ENCODE measurements at regions not wholly inside any gene's neighbourhood (a gene's known extent, or its start where the extent isn't known, plus 50 kb on each side); places are given as distances from the start of the nearest gene placed in this dataset.
A peak's percentile ranks its signal among the peaks of the same experiment; 100 is the strongest.

DNA sequence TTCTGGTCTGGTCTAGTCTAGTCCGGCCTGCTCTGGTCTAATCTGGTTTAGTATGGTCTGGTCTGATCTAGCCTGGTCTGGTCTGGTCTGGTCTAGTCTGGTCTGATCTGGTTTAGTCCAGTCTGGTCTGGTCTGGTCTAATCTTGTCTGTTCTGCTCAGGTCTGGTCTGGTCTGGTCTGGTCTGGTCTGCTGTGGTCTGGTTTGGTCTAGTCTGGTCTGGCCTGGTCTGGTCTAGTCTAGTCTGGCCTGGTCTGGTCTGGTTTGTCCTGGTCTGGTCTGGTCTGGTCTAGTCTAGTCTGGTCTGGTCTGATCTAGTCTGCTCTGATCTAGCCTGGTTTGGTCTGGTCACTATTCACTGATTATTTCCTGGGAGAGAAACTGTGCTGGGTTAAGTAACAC is 84.1 kb upstream of the PRR23E start:
- no peak for DNase-seq (ENCODE audit: low spot score)

DNA sequence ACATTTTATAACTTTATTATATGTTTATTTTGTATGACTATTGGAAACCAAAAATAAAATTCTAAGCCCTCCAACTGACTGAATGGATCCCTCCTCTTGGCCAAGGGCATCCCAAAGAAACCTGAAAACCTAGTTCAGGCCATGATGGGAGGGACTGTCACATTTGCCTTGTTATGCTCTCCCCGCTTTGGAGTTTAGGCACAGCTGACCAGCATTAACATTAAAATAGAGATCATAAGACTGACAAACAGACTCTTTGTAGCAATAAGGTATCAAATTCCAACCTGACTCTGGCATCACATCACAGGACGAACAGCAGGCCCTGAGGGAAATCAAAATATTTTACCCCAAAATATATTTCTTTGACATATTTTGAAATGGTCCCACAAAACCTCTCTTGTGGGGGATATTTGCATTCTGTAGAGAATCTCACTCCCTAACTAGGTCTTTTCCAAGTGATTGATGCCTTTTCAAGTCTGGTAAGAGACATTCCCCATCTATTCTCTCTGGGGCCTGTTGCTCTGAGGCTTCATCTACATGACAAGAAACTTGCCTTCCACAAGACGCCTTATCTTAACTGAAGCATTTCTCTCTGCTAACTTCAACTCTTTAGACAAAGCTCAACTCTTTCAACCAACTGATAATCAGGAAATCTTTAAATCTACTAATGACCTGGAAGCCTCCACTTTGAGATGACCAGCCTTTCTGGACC is 81.8 kb upstream of the PRR23E start:
- DNase-seq (ENCODE audit: low spot score): no peak

DNA sequence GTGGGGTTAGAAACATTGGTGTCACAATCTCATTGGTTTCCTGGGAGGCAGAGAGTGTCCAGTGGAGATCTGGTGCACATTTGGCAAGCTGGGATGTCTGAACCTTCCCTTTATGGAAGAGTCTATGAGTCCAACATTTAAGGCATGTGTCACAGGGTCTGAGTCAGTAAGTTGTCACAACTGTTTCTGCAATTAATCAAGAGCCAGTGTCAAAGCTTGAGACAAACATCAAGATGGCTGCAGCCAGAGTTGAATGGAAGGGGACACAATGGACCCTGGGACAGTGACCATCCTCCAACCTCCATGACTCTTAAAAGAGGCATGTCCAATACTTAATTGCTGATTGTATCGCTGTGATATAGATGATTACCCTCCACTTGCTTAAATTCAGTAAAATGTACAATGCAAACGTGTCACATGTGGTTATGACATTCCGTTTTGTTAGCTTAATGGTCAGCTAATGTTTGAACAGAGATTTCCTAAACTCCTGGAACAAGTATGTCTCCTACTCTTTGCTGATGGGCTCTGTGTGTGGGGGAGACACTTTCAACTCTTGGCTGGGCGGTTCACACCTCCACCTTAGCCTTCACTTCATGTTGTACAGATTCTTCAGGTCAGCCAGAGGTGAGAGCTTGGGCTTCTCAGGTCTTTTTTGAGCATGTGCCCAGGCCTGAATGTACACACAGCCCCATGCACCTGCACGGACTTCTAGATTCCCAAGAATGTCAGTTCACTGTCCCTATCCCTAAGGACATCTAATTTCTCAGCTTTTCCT is 79.9 kb upstream of the PRR23E start:
- no peak for DNase-seq (ENCODE audit: low spot score)

DNA sequence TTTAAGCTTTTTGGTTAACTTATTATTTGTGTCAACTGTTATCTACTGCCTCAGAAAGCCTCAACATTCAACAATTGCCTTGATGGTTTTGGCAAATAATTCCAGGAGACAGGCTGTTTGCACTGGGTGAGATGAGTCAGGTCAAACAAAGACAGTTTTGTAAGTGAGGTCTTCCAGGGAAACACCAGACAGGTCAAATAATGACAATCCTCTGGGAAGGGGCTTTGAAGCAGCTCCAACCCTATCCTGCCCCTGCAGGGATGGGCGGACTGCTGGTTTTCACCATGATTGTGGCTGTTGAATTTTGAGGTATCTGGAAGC is 79.4 kb upstream of the PRR23E start:
- no peak for DNase-seq (ENCODE audit: low spot score)

DNA sequence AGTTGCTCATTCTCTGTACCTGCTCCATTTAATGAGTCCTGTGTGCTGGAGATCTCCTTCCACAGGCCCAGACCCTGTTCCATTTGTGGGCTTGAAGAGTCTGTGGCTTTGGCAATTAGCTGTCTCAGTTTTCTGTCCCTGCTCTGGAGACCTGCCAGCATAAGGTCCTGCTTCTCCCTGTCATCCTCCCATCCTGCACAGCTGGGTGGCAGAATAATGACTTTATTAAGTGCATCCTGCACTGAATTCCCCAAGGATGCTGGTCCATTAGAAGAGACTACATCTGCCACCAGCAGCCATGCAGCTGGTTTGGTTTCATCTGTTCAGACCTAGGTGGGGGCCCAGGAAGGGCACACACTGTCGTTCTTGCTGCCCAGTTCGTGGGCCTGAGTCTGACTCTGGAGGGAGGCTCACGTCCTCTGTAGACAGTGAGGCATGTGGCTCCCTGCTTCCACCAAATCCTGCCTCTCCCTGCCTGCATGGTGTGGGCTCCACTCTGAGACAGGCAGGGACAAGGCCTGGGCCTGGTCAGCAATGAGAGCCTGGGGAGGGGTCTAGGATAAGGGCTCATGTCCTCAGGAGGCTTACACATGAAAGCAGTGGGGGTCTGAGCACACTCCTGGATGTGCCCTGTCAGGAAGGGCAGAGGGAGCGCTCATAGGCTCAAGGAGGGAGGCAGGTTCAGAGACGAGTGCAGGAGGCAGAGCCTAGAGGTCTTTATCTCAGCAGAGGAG is 78.4 kb upstream of the PRR23E start:
- no peak for DNase-seq (ENCODE audit: low spot score)

DNA sequence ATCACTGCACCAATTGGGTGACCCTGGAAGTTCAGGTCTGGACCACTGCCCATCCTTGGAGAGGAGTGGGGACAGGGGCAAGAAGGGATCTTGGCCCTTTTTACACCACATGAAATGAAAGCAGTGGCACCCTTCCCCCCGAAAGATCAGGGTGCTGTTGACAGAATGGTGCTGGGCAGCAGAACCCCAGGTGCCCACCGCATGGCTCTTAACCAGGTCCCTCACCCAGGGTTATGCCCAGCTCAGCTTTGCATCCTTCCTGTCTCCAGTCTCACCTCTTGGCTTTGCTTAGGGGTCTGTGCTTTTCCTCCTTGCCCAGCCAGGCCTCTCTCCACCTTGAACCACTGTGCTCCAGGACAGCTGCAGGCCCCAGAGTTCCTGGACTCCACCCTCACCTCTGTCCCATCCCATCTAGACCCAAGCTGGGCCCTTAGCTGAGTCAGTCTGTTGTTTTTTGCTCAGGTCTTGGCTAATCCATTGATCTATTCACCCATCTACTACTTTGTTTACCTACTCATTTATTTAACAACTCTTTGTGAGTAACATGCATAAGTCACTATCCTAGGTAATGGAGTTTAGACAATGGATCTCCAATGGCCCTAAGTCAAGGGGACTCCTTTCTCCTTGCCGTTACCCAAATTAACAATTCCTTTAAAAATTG is 77.1 kb upstream of the PRR23E start:
- DNase-seq (ENCODE audit: low spot score): no peak

DNA sequence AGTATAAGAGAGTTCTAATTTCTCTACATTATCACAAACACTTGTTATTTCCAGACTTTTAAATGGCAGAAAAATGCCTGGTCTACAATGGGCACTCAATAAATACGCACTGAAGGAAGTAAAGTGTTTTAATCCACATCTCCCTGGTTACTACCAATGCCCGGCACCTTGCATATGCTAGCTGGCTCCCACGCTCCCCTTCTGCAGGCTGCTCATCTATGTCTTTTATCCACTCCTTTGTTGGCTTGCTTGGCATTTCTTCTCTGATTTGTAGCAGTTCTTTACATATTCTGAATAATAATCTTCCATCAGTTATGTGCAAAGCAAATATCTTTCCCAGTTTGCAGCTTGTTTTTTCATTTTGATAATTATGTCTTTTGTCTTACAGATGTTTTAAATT is 74.6 kb upstream of the PRR23E start:
- no peak for DNase-seq (ENCODE audit: low spot score)

DNA sequence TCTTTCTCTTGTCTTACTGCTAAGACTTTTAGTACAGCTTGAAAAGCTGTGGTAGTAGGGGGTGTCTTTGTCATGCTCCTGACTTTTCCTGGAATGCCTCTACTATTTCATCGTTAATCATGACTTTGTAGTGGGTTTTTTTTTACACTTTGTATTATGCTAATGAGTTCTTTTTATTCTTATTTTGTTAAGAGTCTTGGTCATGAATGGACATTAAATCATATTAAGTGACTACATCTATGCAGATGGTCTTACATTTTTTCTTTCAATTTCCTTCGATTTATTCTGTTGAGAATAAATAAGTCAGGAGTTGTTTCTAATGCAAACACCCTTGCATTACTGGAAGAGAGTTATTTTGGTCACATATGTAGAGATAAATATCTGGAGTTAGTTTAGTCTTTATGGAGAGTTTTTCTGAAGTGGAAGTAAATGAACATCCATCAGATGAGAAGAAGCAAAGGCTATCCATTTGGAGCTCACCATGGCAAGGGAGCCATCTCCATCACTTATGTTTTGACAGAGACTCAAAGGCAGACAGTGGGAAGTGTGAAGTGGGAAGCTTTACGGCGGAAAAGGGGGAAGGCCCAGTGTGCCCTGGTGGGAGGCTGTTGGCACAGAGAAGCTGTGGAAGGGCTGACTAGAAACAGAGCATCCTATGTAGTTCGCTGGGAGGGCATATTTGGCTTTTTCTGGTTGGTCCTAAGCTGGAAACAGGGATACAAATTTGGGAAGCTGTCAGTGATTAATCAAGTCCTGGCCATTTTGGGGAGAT is 73.1 kb upstream of the PRR23E start:
- no peak for DNase-seq (ENCODE audit: low spot score)

DNA sequence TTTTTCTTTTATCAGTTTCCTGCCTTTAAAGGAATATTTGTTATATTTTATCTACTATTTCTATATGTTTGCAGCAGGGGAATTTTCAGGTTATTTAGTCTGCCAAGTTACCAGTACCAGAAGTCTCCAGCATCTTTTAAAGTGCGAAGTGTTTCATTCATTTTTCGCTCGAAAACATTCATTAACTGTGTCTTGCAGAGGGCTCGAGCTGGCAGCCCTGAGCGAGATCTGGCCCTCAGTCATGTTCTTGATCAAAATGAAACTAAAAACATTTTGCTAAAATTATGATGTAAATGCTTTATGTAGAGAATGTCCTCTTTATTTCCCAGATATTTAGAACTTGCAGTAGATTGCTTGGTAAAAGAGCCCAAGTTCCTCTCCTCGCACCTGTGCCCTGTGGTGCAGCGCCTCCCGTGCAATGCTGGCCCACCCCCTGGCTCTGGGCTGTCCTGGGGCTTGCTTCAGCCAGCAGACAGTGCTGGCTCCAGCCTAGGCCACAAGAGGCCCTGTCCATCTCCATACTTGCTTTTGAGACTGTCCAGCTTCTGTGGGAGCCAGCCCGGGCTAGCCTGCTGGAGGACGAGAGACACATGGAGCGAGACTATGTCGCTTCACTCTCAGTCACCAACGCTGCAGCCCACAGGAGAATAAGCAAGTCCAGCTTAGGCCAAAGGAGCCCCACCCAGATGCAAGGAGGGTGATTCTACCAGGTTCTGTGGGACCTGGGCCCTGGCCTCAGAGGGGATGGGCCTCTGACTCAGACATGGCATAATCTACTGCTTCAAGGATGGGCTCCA is 71.9 kb upstream of the PRR23E start:
- no peak for DNase-seq (ENCODE audit: low spot score)

DNA sequence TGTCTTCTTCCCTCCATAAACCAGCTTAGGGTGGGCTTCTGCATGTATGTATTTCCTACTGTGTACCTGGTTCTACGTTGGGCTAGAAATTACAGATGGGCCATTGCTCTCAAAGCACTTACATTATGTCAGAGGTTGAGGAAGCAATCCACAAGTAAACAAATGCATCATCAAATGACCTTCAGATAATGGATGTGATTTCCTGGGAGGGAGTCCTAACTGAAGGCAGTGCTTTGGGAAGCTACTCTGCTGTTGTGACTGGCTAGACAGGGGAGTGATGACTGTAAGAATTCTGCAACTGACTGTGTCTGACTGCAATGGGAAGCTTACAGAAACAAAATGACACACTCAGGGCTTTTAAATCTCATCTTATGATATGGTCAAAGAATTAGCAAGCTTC is 71.0 kb upstream of the PRR23E start:
- DNase-seq (ENCODE audit: low spot score): no peak

DNA sequence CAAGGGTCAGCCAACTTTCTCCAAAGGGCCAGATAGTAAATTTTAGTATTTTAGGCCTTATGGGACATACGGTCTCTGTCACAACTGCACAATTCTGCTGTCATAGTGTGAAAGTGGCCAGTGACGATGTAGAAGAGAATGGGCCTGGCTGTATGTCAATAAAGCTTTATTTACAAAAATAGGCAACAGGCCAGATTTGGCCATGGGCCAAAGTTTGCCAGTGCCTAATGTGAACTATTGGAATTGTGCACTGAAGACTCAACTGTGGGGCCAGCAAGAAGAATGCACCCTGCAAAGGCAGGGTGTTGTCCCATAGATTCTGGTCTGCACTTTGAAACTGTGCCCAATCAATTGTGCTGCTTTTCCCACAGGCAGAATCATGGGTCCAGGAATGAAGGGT is 69.4 kb upstream of the PRR23E start:
- no peak for DNase-seq (ENCODE audit: low spot score)

DNA sequence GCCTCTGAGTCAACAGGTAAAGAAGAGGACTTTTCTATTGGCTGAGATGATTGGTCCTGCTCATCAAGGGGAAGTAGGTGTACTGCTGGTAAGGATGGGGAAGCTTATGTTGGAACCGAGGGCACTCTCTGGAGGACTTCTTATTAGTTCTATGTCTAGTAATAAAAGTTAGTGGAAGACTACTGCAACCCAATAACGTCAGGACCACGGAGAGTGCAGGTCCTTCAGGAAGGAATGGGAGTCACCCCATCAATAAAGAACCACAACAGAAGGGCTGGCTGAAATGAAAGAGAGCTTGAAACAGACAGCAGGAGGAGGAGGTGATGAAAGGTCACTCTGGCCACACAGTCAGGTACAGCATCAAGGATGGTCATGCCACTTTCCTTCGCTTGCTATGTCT is 68.8 kb upstream of the PRR23E start:
- DNase-seq (ENCODE audit: low spot score): peak; percentile 29

DNA sequence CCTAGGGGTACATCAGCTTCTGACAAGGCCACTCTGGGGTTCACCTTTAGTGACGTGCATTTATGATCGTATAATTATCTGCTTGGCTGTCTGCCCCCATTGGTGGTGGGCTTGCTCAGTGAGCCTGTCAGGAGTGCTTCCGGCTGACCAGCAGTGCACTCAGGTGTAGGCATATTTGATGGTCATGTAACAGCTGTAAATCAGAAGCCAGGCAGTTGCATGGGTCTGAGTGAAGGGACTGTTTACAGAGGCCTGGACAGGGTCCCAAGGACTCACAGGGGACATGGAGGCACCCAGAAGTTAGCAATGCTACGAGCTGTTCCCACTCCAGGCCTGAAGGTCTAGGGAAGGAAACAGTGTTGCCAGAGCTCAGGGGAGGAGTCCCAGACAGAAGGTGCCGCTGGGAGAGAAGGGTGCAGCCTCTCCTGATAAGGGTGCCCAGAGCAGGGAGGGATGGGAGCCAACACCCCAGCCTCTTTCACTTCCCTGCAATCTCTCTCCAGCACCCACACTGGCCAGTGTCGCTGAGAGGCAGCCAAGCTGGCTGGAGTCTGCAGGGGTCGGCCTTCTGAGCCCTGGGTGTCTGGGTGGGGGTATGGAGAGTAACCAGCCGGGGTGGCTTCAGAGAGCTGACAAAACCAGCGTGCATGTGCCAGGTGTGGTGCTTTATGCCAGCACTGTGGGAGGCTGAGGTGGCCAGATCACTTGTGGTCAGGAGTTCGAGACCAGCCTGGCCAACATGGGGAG is 61.3 kb upstream of the PRR23E start:
- no peak for DNase-seq (ENCODE audit: low spot score)

DNA sequence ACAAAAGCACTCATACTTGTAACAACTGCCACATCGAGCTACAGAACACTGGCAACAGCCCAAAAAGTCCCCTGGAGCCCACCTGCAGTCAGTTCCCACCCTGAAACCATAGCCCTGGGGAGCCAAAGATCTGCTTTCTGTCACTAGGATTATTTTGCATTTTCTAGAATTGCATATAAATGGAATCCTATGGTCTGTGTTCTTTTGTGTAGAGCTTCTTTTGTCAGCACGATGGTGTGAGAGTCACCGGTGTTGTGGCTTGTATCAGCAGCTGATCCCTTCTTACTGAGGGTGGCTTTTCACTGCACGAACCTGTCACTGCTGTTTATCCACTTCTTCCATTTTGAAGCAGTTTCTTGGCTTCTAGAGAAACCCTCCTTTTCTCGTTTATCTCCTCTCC is 60.1 kb upstream of the PRR23E start:
- DNase-seq (ENCODE audit: low spot score): no peak

DNA sequence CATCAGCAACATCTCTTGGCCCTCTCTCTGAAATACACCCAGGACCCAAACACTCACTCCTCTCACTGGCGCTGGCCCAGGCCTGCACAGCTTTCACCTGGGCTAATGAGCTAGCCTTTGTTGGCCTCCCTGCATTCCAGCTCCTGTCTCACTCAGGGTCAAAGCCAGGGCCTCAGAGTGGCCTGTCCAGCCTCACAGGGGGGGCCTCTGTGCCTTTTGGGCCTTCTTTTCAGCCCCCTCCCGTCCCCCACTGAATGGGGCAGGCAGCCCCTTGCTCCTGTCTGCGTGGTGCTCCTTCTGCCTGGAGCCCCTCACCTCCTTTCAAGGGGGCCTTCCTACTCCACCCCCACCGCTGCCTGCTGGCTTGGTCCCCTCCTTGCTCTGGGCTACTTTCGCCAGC is 59.0 kb upstream of the PRR23E start:
- DNase-seq (ENCODE audit: low spot score): no peak

DNA sequence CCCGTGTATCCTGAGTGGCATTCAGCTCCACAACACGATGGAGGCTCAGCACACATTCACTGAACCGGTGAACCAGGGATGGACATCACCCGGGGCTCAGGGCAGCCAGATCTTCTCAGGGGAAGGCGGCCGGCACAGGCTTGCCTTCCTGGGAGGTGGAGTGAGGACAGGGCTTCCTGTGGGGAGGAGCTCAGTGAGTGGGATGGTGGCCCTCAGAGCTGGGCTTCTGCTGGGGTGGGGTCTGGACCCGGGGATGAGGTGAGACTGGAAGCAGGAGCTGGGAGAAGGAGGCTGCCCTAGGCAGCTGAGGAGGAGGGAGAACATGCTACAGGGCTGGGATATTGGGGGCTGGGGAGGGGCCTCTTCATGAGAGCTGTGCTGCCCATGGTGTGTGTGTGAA is 58.5 kb upstream of the PRR23E start:
- DNase-seq (ENCODE audit: low spot score): no peak

DNA sequence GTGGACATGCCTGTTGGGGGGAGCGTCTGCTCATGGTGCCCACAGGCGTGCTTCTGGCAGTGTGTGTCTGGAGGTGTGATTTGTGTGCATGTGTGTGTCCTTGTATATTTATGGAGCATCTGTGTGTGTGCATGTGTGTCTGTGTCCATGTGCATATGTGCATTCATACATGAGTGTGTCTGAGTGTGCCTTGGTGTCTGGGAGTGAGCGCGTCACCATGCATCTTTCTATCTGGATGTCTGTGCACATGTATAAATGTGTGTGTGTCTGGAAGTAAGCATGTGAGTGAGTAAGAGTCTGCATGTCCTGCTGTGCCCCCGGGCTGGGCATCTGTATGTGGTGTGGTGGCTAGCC is 58.1 kb upstream of the PRR23E start:
- DNase-seq (ENCODE audit: low spot score): no peak

DNA sequence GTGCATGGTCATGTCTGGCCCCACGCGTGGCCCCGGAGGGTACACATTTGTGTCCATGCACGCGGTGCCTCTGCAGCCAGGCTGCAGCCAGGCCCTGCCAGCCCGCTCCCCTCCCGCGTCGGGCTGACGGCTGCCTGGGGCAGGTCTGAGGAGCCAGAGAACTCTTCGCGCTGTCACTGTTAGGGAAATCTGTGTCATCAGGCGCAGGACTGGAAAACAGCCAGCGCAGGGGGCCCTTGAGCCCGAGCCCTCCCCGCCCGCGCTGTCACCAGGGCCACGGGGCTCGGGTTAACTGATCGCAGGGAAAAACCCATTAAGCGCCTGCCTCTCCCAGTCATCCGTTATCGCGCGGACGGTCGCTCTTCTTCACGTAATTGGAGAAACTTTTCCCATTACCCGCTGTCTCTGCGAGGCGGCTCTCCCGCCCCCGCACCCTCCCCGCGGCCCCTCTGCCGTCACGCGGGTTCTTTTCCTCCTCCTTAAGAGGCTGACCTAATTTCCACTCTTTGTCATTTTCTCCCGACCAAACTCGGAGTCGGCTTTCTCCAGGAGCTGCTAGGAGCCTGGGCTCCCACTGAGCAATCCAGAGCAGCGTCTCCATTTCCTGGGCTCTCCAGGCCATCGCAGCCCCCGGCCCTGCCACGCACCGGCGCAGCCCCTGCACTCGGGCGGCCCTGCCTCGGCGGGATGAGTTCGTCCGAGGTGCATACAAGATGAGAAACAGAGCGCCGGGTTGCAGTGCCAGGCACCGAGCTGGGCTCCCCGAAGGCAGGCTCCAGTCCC is 57.5 kb upstream of the PRR23E start:
- no peak for DNase-seq (ENCODE audit: low spot score)

DNA sequence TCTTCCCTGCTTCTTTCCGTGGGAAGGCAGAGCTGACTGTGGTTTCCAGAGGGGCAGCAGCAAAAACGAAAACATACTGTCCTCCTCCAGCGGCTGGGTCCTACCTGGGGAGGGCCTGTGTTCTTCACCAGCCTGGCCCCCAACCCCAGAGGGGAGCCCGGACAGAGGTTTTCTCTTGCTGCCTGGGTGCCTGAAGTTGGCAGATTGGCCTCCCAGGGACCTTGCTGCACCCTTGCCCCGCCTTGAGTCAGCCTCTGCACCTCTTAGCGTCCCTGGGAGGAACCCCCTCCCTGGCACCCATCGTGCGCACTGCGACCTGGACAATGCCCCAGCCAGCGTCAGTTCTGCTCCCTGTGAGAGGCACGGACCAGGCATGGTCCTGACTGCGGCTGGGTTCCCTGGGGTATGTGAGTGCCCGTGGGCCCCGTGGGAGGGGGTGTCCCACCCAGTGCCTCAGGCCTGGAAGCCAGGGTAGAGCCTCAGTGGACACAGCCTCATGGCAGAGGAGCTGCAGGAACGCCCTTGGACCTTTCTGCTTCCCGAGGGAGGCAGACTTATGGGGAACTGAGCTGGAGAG is 56.8 kb upstream of the PRR23E start:
- DNase-seq (ENCODE audit: low spot score): no peak
